HG02759 (cell line): ENCODE measurements at regions not wholly inside any gene's neighbourhood (a gene's known extent, or its start where the extent isn't known, plus 50 kb on each side); places are given as distances from the start of the nearest gene placed in this dataset.
"Not testable (repeated sequence)": the region's sequence is repeated elsewhere in the genome, so short reads cannot be mapped to it uniquely, and the experiment has no call there.

Experiments
- ATAC-seq: cut with Tn5 transposase; IDR thresholded peaks from one replicate; pipeline ENCODE4 v1.9.1; 2021; ENCODE audit warnings: mild to moderate bottlenecking, moderate library complexity; ENCODE audit not compliant: unreplicated experiment

DNA sequence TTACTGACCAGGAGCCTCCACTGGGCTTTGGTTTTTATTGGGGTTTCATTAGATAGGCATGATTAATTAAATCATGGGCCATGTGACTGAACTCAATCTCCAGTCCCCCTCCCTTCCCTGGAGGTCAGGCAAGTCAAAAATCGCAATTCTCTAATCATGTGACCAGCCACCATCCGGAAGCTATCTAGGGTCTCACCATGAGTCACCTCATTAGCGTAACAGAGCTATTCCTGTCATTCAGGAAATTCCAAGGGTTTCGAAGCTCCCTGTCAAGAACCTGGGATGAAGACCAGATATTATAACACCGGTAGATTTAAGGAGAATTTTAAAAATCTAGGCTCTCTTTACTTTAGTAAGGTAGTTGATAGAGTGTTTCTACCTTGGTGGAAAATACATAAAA is 180.3 kb upstream of the TCF4 start:
- no peak for ATAC-seq

GRCh38 chr18:55764386-55764785 is 176.4 kb upstream of the TCF4 start:
- no peak for ATAC-seq

DNA sequence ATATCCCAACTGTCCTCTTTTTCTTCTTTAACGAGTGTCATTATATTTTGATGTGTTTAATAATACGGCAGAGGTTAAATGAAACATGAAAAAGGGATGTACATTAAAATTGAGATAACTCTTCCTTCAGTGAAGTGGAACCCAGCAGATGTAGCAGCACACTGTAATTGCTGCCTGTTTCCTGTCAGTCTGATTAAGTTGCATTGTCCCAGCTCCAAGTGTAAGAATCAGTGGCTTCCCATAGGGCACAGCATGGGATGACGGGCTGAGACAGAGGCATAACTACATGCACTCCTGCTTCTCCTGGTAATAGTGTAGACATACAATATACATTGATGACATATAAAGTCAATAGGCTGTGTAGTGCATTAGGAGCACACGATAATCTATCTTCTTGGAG is 175.8 kb upstream of the TCF4 start:
- ATAC-seq = no peak

GRCh38 chr18:55763298-55763697 is 175.3 kb upstream of the TCF4 start:
- no peak for ATAC-seq

DNA sequence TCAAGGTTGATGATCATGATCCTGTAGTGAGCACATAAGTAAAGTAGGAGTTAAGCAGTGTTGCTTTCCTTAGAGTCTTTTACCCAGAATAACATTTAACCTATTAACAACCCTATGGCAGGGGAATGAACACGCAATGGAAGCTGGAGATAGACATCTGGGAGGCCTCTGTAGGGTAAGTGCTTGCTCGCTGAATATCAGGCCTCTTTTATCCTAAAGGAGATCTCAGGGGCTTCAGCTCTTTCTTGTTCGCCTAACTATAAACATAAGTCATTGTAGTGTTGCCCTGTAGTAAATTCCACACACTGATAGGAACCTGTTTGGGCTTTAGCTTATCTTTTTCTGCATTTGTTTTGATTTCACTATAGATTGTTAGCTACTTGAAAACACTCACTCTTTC is 174.4 kb upstream of the TCF4 start:
- no peak for ATAC-seq

DNA sequence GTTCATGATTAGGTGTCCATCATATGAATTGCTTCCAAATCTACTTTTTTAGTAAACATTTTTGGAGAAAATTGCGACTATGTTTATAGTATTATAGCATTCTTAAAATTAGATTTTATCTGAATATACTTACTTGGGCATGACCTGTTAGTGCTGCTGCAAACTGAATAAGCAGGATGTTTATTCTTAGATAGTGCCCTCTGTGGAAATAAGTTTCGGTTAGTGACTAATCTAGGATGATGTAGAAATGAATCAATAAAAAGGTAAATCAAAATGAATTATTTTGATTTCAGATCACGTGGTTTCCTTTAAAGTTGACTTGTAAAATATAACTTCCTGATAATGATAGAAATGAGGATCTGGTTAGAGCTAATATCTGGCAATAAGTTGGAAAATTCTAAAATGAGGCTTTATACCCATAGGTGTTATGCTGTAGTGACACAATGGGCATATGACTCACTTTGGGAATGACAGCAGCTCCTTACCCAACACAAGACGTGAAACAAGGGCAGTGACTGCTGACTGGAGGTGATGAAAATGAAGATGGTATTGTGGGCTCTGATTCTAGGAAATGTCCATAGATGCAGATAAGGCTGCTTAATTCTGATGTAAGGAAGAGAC is 165.8 kb upstream of the TCF4 start:
- ATAC-seq = no peak

GRCh38 chr18:55751476-55751875 is 163.5 kb upstream of the TCF4 start:
- ATAC-seq = no peak

DNA sequence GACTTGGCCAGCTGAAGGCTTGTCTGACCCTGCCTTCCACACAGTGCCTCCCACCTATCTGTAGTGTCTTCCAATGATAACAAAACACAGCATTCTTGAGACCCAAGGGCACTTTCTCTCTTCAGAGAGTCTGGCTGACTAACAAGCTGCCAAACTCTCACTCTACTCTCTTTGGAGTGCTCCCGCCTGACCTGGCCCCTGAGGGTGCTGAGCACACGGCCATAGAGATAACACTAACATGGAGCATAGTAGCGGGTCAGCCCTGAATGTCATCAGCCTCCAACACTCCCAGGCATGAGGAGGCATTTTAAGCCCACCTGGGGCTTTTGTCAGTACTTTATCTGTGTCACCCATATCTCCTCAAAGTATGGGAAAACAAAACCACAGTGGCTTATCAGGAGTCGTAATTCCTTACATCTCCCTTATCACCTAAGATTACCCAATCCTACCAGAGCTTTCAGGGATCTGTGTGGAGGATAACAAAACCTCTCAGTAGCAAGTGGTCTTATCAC is 160.3 kb upstream of the TCF4 start:
- ATAC-seq = no peak

DNA sequence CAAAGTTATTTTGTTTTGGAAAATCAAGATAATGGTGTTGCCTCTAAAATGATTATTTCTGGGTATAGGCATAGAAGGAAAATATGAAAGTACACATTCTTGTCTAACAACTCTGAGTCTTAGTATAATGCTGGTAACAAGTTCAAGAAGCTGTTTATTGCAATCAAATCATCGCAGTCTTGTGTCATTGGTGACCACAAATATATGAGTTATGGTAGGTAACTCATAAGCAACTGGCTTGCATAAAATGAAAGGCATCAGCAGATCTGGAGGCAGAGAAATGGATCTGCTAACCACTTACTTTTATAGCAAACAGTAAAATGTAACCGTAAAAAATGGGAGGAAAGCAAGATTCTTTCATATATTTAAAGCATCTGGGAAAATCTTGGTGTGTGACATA is 156.2 kb upstream of the TCF4 start:
- no peak for ATAC-seq

- ATAC-seq = no peak
These were observed 155.7 kb upstream of the TCF4 start for GRCh38 chr18:55743736-55744135.

DNA sequence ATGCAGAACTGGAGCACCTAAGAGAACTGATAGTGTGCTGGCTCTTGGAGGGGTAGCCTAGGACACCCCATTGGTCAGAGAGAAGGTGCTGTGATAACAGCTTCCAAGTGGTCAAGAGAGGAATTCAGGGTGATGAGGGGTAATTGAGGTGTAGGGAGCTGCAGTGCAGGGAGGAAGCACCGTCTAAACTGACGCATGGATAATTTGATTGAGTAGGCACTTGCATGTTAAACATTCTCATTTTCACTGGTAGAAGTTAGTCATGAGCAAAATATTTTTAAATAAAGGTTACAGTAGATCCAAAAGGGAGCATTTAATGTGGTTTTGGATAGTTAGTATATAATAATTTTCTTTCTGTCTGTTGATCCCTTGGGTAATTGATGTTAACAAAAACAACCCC is 155.1 kb upstream of the TCF4 start:
- ATAC-seq = no peak

- no peak for ATAC-seq
These were observed 151.5 kb upstream of the TCF4 start for GRCh38 chr18:55739488-55739887.

DNA sequence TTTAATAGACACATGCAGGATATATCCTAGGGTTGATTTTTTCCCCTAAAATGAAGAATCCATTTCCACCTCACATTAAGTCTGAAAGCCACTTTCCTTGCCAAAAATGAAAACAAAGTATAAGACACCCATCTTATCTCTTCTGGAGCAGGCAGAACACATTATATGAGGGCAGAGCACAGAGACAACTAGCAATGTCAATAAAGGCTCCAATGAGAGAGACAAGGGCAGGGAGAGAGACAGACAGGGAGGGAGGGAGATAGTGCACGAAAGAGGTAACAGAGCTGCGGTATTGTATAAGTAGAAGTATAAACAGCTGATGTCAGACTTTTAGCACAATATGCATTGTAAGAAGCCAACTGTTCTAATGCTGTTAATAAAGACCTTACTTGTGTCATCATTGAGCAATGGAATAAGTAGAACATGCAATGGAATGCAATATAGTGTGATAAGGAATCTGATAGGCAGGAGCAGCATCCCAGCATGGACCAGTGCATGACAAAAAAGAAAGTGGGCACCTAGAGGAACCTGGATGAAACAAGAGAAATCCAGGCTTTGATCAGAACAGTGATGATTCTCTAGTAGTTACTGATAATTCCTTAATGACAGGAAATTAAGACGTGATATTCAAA is 150.6 kb upstream of the TCF4 start:
- no peak for ATAC-seq

DNA sequence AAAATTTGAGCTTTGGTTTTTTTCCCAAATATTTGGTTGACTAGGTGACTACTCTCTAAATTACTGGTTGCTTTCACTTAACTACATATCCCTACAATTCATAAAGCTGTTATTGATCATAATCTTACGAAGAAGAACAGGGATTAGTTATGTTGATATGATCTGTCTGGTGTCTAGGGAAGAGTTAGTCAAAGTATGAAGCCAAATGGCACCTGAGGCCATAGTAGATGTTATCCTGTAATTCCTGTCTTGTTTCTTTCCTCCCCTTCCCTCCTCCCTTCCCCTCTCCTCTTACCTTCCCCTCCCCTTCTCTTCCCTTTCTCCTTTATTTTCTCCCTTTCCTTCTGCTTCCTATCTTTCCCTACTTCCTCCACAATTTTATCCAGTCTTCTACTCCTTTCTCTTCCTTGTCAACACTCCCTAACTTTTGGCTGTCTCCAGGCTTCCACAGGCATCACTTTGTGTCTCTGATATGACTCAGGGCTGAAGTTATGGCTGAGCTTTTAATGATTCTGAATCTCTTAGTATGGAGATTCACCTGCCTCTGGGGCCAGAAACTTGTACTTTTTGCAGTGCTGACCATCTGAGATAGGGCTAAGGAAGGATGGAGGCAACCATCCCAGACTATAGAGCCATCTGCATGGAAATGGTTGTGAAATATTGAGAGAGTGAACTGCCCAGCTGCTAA is 149.9 kb upstream of the TCF4 start:
- ATAC-seq = no peak

GRCh38 chr18:55737266-55737665 is 149.3 kb upstream of the TCF4 start:
- ATAC-seq = no peak

DNA sequence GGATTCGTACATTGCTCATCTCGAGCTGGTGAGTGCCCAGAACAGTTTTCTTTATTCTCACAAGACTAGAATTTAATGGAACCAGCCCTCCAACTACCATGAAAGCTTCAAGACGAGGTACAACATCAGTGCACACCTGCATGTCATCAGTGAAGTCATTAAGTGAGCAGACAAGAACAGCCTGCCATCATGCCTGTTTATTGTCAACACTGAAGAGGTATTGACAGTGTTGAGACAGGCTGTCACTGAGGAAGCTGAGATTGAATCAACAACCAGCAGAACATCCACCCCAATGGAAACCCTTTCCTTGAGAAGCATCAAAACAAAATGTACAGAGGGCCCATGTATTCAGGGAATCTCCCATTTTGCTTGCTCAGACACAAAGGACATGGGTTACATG is 148.0 kb upstream of the TCF4 start:
- no peak for ATAC-seq

DNA sequence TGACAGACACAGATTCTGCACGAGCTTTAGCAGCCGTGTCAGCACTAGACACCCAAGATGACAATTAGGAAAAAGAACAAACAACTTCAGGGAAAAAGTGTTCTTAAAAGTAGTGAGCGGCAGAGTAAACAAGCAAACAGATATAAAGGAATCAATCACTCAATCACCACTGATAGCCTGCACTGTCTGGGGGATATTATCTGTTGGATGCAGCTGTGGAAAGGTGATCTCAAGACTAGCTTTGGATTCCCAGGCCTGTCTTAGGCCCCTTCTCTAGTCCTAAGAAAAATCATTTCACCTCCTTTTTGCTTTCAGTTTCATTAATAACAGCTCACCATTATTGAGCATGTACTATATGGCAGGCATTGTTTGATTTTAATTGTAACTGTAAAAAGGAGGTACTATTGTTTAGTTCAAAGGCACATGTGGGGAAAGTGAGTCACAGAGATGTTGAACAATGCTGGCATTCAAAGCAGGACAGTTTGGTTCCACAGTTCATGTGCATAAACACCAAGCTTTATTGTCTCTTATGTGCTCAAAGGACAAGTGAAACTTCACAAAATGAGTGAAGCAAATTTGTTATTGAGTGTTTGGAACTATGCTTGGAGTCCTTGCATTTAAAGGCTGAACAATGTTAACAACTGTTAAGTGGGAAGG is 147.3 kb upstream of the TCF4 start:
- no peak for ATAC-seq

DNA sequence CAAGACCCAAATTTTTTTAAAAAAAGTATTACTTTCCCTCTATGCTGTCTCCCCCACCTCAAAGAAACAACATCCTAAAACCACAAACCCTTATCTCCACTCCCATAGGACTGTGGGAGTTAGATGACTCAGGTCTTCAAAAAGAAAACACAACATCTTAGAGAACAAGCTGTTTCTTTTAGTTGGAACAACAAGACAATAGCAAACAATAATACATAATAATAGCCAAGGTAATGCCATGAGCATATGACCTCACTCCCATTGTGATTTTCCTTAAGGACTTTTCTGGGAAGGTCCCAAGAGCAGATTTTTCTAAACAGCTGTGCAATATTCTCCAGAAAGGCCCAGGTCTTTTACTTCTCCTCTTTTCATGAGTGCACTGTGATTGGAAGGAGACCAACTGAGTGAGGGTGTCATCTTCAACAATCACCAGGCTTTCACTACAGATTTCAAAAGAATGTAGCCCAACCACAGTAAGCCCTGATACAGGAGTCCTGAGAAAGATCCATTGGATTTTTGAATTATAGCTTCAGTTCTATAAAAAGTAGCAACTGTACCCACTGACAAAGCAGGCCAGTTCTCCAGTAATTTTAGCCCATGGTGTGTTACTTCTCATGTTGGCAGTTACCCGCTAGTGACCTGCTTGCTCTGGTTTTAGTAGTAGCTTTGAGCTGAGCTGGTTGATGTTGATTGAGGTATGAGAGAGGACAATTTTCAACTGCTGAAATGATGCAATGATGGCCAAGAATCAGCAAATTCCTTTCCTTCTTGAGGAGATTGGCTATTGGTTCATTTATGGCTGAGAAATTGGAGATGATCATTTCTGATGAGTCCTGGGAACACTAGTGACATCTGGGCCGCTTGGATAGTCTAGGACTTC is 144.5 kb upstream of the TCF4 start:
- ATAC-seq = no peak

GRCh38 chr18:55731594-55732042 is 143.6 kb upstream of the TCF4 start:
- no peak for ATAC-seq

DNA sequence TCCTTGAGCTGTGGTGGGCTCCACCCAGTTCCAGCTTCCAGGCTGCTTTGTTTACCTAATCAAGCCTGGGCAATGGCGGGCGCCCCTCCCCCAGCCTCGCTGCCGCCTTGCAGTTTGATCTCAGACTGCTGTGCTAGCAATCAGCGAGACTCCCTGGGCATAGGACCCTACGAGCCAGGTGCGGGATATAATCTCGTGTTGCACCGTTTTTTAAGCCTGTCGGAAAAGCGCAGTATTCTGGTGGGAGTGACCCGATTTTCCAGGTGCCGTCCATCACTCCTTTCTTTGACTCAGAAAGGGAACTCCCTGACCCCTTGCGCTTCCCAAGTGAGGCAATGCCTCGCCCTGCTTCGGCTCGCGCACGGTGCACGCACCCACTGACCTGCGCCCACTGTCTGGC is 133.0 kb upstream of the TCF4 start:
- not testable (repeated sequence) for ATAC-seq

GRCh38 chr18:55713707-55714106 is 125.7 kb upstream of the TCF4 start:
- no peak for ATAC-seq
